HepG2 (cell line): ENCODE measurements at regions not wholly inside any gene's neighbourhood (a gene's known extent, or its start where the extent isn't known, plus 50 kb on each side); places are given as distances from the start of the nearest gene placed in this dataset.

ENCODE experiments used
- BCL6 ChIP-seq: IDR thresholded peaks from 2 replicates; pipeline ENCODE4 v1.6.1; 2016; ENCODE audit warnings: missing genetic modification reagents, missing compliant biosample characterization
- CC2D1A ChIP-seq: sonication (generic); formaldehyde crosslinking; IDR thresholded peaks from 2 replicates; pipeline ENCODE4 v1.8.1; 2023; ENCODE audit warnings: mild to moderate bottlenecking, missing genetic modification reagents
- FOXM1 ChIP-seq: sonication (generic); formaldehyde crosslinking; IDR thresholded peaks from 2 replicates; pipeline ENCODE4 v1.5.0; 2020; ENCODE audit warnings: missing genetic modification reagents
- NR2C2 ChIP-seq: sonication (generic); formaldehyde crosslinking; IDR thresholded peaks from 2 replicates; pipeline ENCODE4 v1.4.0; 2020; ENCODE audit warnings: missing genetic modification reagents, mild to moderate bottlenecking, moderate library complexity, borderline replicate concordance
- POLR2A ChIP-seq, 2 experiments: IDR thresholded peaks; 2 replicates each; pipeline ENCODE4 v1.6.1; 2011; ENCODE audit warnings: low read depth in 2 of 2, low read length in 2 of 2, mild to moderate bottlenecking in 1 of 2, moderate library complexity in 1 of 2; ENCODE audit not compliant: insufficient read depth in 1 of 2
- POLR2AphosphoS5 ChIP-seq: IDR thresholded peaks from 2 replicates; pipeline ENCODE4 v1.6.1; 2012; ENCODE audit warnings: low read depth, low read length
- TCF12 ChIP-seq, 2 experiments: fragments of 450-650 bp in 1 of 2; sonication (generic) in 1 of 2; formaldehyde crosslinking in 1 of 2; IDR thresholded peaks; 2 replicates each; pipeline versions ENCODE4 v1.6.1 to v1.8.0; 2017 to 2022; ENCODE audit warnings: antibody characterized with exemption in 1 of 2, mild to moderate bottlenecking in 1 of 2, missing genetic modification reagents in 1 of 2, moderate library complexity in 1 of 2
- ZNF292 ChIP-seq: sonication (generic); formaldehyde crosslinking; IDR thresholded peaks from 2 replicates; pipeline ENCODE4 v1.8.1; 2022; ENCODE audit warnings: mild to moderate bottlenecking, low read depth, missing genetic modification reagents, borderline replicate concordance
- TF ChIP-seq, protein P1 (sequence below): sonication (generic); formaldehyde crosslinking; conservative IDR thresholded peaks from 2 replicates; pipeline ENCODE4 v1.4.0; 2020; ENCODE audit warnings: missing genetic modification reagents

- no peak for TF ChIP-seq NR2C2 (CRISPR knock-in tag)
- TF ChIP-seq CC2D1A = no peak
- TF ChIP-seq ZNF292 = no peak
- no peak for TF ChIP-seq FOXM1 (CRISPR knock-in tag)
- TF ChIP-seq BCL6 = 0 out of 2 replicates have a peak, but pooled peaks have one; percentile 9
- TF ChIP-seq POLR2AphosphoS5 = no peak
- TF ChIP-seq POLR2A (IDR thresholded peaks at IDR 0.05; ENCODE audit: insufficient read depth in 1 of 2, low read depth in 2 of 2, low read length in 2 of 2) = no peak
- TF ChIP-seq TCF12 (IDR thresholded peaks at IDR 0.05) = no peak
- no peak for TF ChIP-seq TCF12 (CRISPR knock-in tag; IDR thresholded peaks at IDR 0.05)
- TF ChIP-seq, protein P1, sequence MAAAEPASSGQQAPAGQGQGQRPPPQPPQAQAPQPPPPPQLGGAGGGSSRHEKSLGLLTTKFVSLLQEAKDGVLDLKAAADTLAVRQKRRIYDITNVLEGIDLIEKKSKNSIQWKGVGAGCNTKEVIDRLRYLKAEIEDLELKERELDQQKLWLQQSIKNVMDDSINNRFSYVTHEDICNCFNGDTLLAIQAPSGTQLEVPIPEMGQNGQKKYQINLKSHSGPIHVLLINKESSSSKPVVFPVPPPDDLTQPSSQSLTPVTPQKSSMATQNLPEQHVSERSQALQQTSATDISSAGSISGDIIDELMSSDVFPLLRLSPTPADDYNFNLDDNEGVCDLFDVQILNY (CRISPR knock-in tag) = no peak
Observed at GRCh38 chr11:86741839-86742805, 58.2 kb upstream of the PRSS23 start.
